ENCODE measurements at regions not wholly inside any gene's neighbourhood (a gene's known extent, or its start where the extent isn't known, plus 50 kb on each side); places are given as distances from the start of the nearest gene placed in this dataset.
A peak's percentile ranks its signal among the peaks of the same experiment; 100 is the strongest.

DNA sequence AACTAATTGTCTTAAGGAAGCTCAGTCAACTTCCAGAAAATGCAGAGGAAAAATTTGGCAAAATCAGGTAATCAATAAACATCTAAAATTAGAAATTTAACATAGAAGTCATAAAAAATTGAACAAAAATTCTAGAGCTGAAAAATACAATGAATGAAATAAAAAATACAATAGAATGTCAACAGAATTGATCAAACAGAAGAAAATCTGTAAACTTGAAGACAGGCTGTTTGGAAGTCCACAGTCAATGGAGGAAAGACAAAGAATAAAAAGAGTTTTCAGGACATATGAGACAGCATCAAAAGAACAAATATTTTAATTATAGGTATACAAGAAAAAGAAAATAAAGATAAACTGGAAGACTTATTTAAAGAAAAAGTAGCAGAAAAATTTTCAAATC is 469.0 kb downstream of the RWDD3 start:
- Histone ChIP-seq H3K4me3 (ENCODE audit: low read depth, low read length) (no peak overlapping the region), H3K27me3 (ENCODE audit: control insufficient read depth, insufficient read depth, low read length) (no peaks in the 10 kb centered on the region), H3K36me3 (ENCODE audit: control insufficient read depth, insufficient read depth, low read length) (no peaks in the 10 kb centered on the region), H3K4me1 (ENCODE audit: control insufficient read depth, insufficient read depth, low read length) (no peaks in the 10 kb centered on the region), H3K9me3 (ENCODE audit: control insufficient read depth, insufficient read depth, low read length) (peaks cover 17% of the 10 kb centered on the region), H3K9ac (ENCODE audit: low read depth, low read length) (no peak overlapping the region), H3K27ac (ENCODE audit: low read depth, low read length) (no peak overlapping the region)

DNA sequence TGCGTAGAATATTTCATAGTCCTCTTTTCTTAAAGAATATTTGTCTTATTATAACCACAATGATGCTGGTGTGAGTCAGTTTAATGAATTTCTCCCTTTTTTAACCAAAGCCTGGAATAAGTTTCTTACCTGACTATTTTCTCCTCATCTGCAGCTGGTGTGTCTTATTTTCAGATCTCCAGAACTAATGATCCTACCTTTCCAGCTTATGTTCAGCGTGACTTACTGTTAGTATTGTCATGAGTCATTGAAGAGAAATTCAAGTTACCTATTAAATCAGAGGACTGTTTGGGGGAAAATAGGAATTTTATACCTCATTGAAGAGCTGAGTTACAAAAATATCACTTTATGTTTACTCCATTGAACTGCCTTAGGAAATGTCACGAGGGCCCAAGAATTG is 482.1 kb downstream of the RWDD3 start:
- Histone ChIP-seq H3K4me1 (ENCODE audit: control insufficient read depth, insufficient read depth, low read length) (no peaks in the 10 kb centered on the region), H3K9me3 (ENCODE audit: control insufficient read depth, insufficient read depth, low read length) (no peaks in the 10 kb centered on the region), H3K9ac (ENCODE audit: low read depth, low read length) (no peak overlapping the region), H3K27ac (ENCODE audit: low read depth, low read length) (no peak overlapping the region), H3K4me3 (ENCODE audit: low read depth, low read length) (no peak overlapping the region), H3K36me3 (ENCODE audit: control insufficient read depth, insufficient read depth, low read length) (no peaks in the 10 kb centered on the region), H3K27me3 (ENCODE audit: control insufficient read depth, insufficient read depth, low read length) (no peaks in the 10 kb centered on the region)

DNA sequence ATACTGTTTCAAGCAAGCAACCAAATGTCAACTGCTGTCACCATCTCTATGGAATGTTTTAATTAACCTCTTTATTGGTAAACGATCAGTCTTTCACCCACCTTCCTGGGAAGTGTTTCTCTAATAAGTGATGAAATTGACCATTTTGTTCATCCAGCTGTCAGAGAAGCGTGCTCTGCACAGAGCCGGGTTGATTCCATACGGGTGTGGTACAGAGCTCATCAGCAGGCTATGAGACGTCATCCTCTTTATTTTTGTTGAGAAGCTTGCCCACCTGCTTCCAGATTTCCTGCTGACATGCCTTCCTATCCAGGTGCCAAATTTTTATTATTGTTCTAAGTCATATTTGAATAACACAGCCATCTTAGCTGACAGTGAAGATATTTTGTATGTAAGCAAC is 482.5 kb downstream of the RWDD3 start:
- Histone ChIP-seq H3K27ac (ENCODE audit: low read depth, low read length) (no peak overlapping the region), H3K9me3 (ENCODE audit: control insufficient read depth, insufficient read depth, low read length) (no peaks in the 10 kb centered on the region), H3K27me3 (ENCODE audit: control insufficient read depth, insufficient read depth, low read length) (no peaks in the 10 kb centered on the region), H3K36me3 (ENCODE audit: control insufficient read depth, insufficient read depth, low read length) (no peaks in the 10 kb centered on the region), H3K9ac (ENCODE audit: low read depth, low read length) (no peak overlapping the region), H3K4me3 (ENCODE audit: low read depth, low read length) (no peak overlapping the region), H3K4me1 (ENCODE audit: control insufficient read depth, insufficient read depth, low read length) (no peaks in the 10 kb centered on the region)

DNA sequence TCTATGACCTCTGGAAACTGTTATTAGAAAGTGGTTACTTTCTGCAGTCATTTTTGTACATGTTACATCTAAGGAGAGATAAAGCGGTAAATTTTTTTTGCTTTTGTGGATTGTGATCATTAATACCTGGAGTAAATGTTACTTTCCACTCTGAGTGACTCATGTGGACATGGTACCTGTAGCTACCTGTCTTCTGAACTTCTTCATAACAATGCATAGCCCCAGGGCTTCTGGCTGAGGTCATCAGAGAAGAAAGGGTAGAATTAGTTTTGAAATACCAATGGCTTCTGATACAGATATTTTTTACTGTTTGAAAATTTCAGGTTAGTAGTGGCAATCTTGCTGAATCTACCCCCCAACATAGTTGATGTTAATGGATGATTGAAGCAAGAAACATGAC is 489.3 kb downstream of the RWDD3 start:
- H3K9ac ChIP-seq (ENCODE audit: low read depth, low read length), result no peak overlapping the region
- no peaks in the 10 kb centered on the region for H3K9me3 ChIP-seq (ENCODE audit: control insufficient read depth, insufficient read depth, low read length)
- H3K27me3 ChIP-seq (ENCODE audit: control insufficient read depth, insufficient read depth, low read length), result no peaks in the 10 kb centered on the region
- H3K27ac ChIP-seq (ENCODE audit: low read depth, low read length), result no peak overlapping the region
- H3K4me3 ChIP-seq (ENCODE audit: low read depth, low read length), result no peak overlapping the region
- H3K36me3 ChIP-seq (ENCODE audit: control insufficient read depth, insufficient read depth, low read length), result no peaks in the 10 kb centered on the region
- H3K4me1 ChIP-seq (ENCODE audit: control insufficient read depth, insufficient read depth, low read length), result peaks cover 9% of the 10 kb centered on the region; the same call in 1 of the 2 replicates

DNA sequence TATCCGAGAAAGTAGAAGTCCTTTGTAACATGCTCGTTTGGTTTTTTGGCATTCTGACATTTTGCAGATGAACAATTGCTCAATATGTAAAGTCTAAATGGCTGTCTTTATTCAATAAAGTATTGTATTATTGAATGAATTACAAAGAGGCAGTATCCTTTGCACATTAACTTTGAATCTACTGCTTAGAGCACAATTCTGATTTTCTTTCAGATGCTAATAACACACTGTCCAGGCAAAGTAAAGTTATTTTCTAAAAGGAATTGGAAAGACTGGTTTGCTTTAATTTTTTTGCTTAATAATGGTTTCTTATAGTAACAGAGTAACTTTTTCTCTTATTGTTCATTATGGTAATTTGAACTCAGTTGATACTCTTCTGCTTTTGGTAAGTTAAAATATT is 494.8 kb downstream of the RWDD3 start:
- H3K27ac ChIP-seq (ENCODE audit: low read depth, low read length), result no peak overlapping the region
- no peaks in the 10 kb centered on the region for H3K27me3 ChIP-seq (ENCODE audit: control insufficient read depth, insufficient read depth, low read length)
- H3K9me3 ChIP-seq (ENCODE audit: control insufficient read depth, insufficient read depth, low read length), result no peaks in the 10 kb centered on the region
- no peaks in the 10 kb centered on the region for H3K36me3 ChIP-seq (ENCODE audit: control insufficient read depth, insufficient read depth, low read length)
- H3K4me3 ChIP-seq (ENCODE audit: low read depth, low read length), result no peak overlapping the region
- H3K9ac ChIP-seq (ENCODE audit: low read depth, low read length), result no peak overlapping the region
- H3K4me1 ChIP-seq (ENCODE audit: control insufficient read depth, insufficient read depth, low read length), result no peaks in the 10 kb centered on the region

- no peak overlapping the region for H3K4me3 ChIP-seq (ENCODE audit: low read depth, low read length)
- no peaks in the 10 kb centered on the region for H3K36me3 ChIP-seq (ENCODE audit: control insufficient read depth, insufficient read depth, low read length)
- no peak overlapping the region for H3K9ac ChIP-seq (ENCODE audit: low read depth, low read length)
- no peaks in the 10 kb centered on the region for H3K9me3 ChIP-seq (ENCODE audit: control insufficient read depth, insufficient read depth, low read length)
- no peak overlapping the region for H3K27ac ChIP-seq (ENCODE audit: low read depth, low read length)
- H3K27me3 ChIP-seq (ENCODE audit: control insufficient read depth, insufficient read depth, low read length), result no peaks in the 10 kb centered on the region
- H3K4me1 ChIP-seq (ENCODE audit: control insufficient read depth, insufficient read depth, low read length), result no peaks in the 10 kb centered on the region
Observed at GRCh38 chr1:95730986-95731385, 497.0 kb downstream of the RWDD3 start.

DNA sequence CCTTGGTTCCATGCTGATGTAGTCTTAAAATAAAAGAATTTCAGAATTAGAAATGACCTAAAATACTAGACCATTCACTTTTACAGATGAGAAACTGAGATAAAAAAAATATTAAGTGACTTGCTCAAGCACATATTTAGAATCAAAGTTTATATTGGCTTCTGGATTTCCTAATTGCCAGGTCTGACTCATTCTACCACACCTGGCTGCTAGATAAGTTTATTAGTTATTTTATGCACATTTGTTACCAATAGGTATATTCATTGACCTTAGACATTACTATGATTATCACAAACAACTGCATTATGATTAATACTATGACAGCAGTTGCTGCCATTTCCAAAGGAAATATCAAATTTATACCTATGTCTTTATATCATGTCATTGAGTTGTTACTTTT is 497.5 kb downstream of the RWDD3 start:
- Histone ChIP-seq H3K27me3 (ENCODE audit: control insufficient read depth, insufficient read depth, low read length) (no peaks in the 10 kb centered on the region), H3K27ac (ENCODE audit: low read depth, low read length) (no peak overlapping the region), H3K9ac (ENCODE audit: low read depth, low read length) (no peak overlapping the region), H3K4me3 (ENCODE audit: low read depth, low read length) (no peak overlapping the region), H3K4me1 (ENCODE audit: control insufficient read depth, insufficient read depth, low read length) (no peaks in the 10 kb centered on the region), H3K9me3 (ENCODE audit: control insufficient read depth, insufficient read depth, low read length) (no peaks in the 10 kb centered on the region), H3K36me3 (ENCODE audit: control insufficient read depth, insufficient read depth, low read length) (no peaks in the 10 kb centered on the region)

GRCh38 chr1:95733031-95733430 is 499.0 kb downstream of the RWDD3 start:
- Histone ChIP-seq H3K4me3 (ENCODE audit: low read depth, low read length) (no peak overlapping the region), H3K9ac (ENCODE audit: low read depth, low read length) (no peak overlapping the region), H3K9me3 (ENCODE audit: control insufficient read depth, insufficient read depth, low read length) (no peaks in the 10 kb centered on the region; the same call in 1 of the 2 replicates), H3K27me3 (ENCODE audit: control insufficient read depth, insufficient read depth, low read length) (no peaks in the 10 kb centered on the region), H3K27ac (ENCODE audit: low read depth, low read length) (no peak overlapping the region), H3K4me1 (ENCODE audit: control insufficient read depth, insufficient read depth, low read length) (no peaks in the 10 kb centered on the region), H3K36me3 (ENCODE audit: control insufficient read depth, insufficient read depth, low read length) (no peaks in the 10 kb centered on the region)

DNA sequence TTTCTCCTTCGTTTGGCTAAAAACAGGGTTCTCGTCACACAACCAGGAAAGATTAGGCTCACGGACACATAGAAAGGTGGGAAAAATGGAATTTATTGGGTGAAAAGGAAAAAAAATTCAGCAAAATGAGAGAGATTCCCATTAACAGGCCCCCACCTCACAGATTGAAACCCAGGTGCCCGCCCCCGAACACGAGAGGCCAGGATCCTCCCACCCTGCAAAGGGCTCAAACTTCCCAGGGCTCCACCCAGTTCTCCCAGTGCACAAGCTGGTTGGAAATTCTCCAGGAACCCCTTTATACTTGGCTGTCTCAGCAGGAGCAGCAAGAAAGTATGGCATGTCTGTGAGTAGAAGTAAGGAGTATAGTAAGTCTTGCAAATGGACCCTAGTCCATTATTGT is 499.7 kb downstream of the RWDD3 start:
- H3K9me3 ChIP-seq (ENCODE audit: control insufficient read depth, insufficient read depth, low read length), result no peaks in the 10 kb centered on the region; the same call in 1 of the 2 replicates
- no peaks in the 10 kb centered on the region for H3K4me1 ChIP-seq (ENCODE audit: control insufficient read depth, insufficient read depth, low read length)
- H3K9ac ChIP-seq (ENCODE audit: low read depth, low read length), result no peak overlapping the region
- H3K4me3 ChIP-seq (ENCODE audit: low read depth, low read length), result no peak overlapping the region
- H3K27me3 ChIP-seq (ENCODE audit: control insufficient read depth, insufficient read depth, low read length), result no peaks in the 10 kb centered on the region
- H3K36me3 ChIP-seq (ENCODE audit: control insufficient read depth, insufficient read depth, low read length), result no peaks in the 10 kb centered on the region
- H3K27ac ChIP-seq (ENCODE audit: low read depth, low read length), result no peak overlapping the region

DNA sequence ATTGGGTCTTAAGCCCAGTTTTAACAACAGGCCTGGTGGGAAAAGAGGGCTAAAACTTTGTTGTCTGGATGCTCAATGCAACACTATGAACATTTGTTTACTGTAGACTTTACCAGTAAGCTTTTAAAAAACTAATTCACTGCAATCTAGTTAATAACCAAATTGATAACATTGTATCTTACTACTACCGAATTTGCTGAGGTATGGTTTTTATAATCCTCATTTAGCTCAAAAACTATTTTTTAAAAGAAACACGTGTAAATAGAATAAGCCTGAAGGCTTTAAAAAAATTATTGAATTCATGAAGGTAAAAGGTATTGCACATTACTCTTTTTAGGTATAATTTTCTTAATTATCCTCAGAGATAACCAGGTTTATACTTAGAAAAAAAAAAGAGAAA is 500.6 kb downstream of the RWDD3 start:
- no peaks in the 10 kb centered on the region; the same call in 1 of the 2 replicates for H3K9me3 ChIP-seq (ENCODE audit: control insufficient read depth, insufficient read depth, low read length)
- no peaks in the 10 kb centered on the region for H3K36me3 ChIP-seq (ENCODE audit: control insufficient read depth, insufficient read depth, low read length)
- H3K4me1 ChIP-seq (ENCODE audit: control insufficient read depth, insufficient read depth, low read length), result no peaks in the 10 kb centered on the region
- no peak overlapping the region for H3K9ac ChIP-seq (ENCODE audit: low read depth, low read length)
- H3K4me3 ChIP-seq (ENCODE audit: low read depth, low read length), result no peak overlapping the region
- no peak overlapping the region for H3K27ac ChIP-seq (ENCODE audit: low read depth, low read length)
- H3K27me3 ChIP-seq (ENCODE audit: control insufficient read depth, insufficient read depth, low read length), result no peaks in the 10 kb centered on the region

GRCh38 chr1:95742591-95743089 is 508.6 kb downstream of the RWDD3 start:
- Histone ChIP-seq H3K27ac (ENCODE audit: low read depth, low read length) (peak overlapping the region; percentile 82), H3K9me3 (ENCODE audit: control insufficient read depth, insufficient read depth, low read length) (no peaks in the 10 kb centered on the region), H3K4me3 (ENCODE audit: low read depth, low read length) (no peak overlapping the region), H3K4me1 (ENCODE audit: control insufficient read depth, insufficient read depth, low read length) (peaks cover 7% of the 10 kb centered on the region; the same call in 1 of the 2 replicates), H3K27me3 (ENCODE audit: control insufficient read depth, insufficient read depth, low read length) (no peaks in the 10 kb centered on the region), H3K9ac (ENCODE audit: low read depth, low read length) (no peak overlapping the region), H3K36me3 (ENCODE audit: control insufficient read depth, insufficient read depth, low read length) (no peaks in the 10 kb centered on the region)

- H3K27me3 ChIP-seq (ENCODE audit: control insufficient read depth, insufficient read depth, low read length), result no peaks in the 10 kb centered on the region
- no peak overlapping the region for H3K4me3 ChIP-seq (ENCODE audit: low read depth, low read length)
- H3K9me3 ChIP-seq (ENCODE audit: control insufficient read depth, insufficient read depth, low read length), result no peaks in the 10 kb centered on the region
- no peak overlapping the region for H3K27ac ChIP-seq (ENCODE audit: low read depth, low read length)
- peaks cover 7% of the 10 kb centered on the region; the same call in 1 of the 2 replicates for H3K4me1 ChIP-seq (ENCODE audit: control insufficient read depth, insufficient read depth, low read length)
- H3K9ac ChIP-seq (ENCODE audit: low read depth, low read length), result no peak overlapping the region
- no peaks in the 10 kb centered on the region for H3K36me3 ChIP-seq (ENCODE audit: control insufficient read depth, insufficient read depth, low read length)
Observed at GRCh38 chr1:95744731-95745130, 510.7 kb downstream of the RWDD3 start.

Measured in HUES48 (cell line).